Hepatocyte (in vitro differentiated cells): ENCODE measurements at regions not wholly inside any gene's neighbourhood (a gene's known extent, or its start where the extent isn't known, plus 50 kb on each side); places are given as distances from the start of the nearest gene placed in this dataset.

Experiments used
- DNase-seq: peaks from one replicate; pipeline ENCODE4 v3.0.0-alpha.2; 2016; ENCODE audit warnings: low spot score
- H2AFZ ChIP-seq: fragments of 200-600 bp; sonication (generic); 2 replicates; pipeline ENCODE4 v1.6.0; 2016; ENCODE audit warnings: antibody characterized with exemption, mild to moderate bottlenecking
- H3K27ac ChIP-seq: fragments of 200-600 bp; sonication (generic); 2 replicates; pipeline ENCODE4 v1.5.1; 2016; ENCODE audit warnings: mild to moderate bottlenecking
- H3K27me3 ChIP-seq: fragments of 200-600 bp; sonication (generic); 2 replicates; pipeline ENCODE4 v1.6.1; 2016
- H3K36me3 ChIP-seq: fragments of 200-600 bp; sonication (generic); replicated peaks from 2 replicates; pipeline ENCODE4 v1.5.1; 2016; ENCODE audit warnings: low read depth; ENCODE audit not compliant: insufficient read depth
- H3K4me1 ChIP-seq: fragments of 200-600 bp; sonication (generic); 2 replicates; pipeline ENCODE4 v1.5.1; 2016; ENCODE audit warnings: mild to moderate bottlenecking, moderate library complexity; ENCODE audit not compliant: insufficient read depth
- H3K4me2 ChIP-seq: fragments of 200-600 bp; sonication (generic); 2 replicates; pipeline ENCODE4 v1.6.0; 2016
- H3K4me3 ChIP-seq: fragments of 200-600 bp; sonication (generic); 2 replicates; pipeline ENCODE4 v1.5.1; 2016; ENCODE audit warnings: mild to moderate bottlenecking
- H3K79me2 ChIP-seq: fragments of 200-600 bp; sonication (generic); 2 replicates; pipeline ENCODE4 v1.6.0; 2017; ENCODE audit warnings: mild to moderate bottlenecking
- H3K9me2 ChIP-seq: fragments of 200-600 bp; sonication (generic); replicated peaks from 2 replicates; pipeline ENCODE4 v1.6.0; 2017; ENCODE audit warnings: mild to moderate bottlenecking; ENCODE audit not compliant: insufficient read depth
- H3K9me3 ChIP-seq: fragments of 200-600 bp; sonication (generic); 2 replicates; pipeline ENCODE4 v1.5.1; 2016; ENCODE audit warnings: low read depth, mild to moderate bottlenecking
- H4K20me1 ChIP-seq: fragments of 200-600 bp; sonication (generic); 2 replicates; pipeline ENCODE4 v1.6.0; 2016; ENCODE audit warnings: mild to moderate bottlenecking; ENCODE audit not compliant: insufficient read depth, poor library complexity, severe bottlenecking
- CTCF ChIP-seq: fragments of 200-600 bp; sonication (generic); IDR thresholded peaks from 2 replicates; pipeline ENCODE4 v1.5.1; 2016; ENCODE audit warnings: antibody characterized with exemption, mild to moderate bottlenecking; ENCODE audit not compliant: poor library complexity
- EZH2 ChIP-seq: fragments of 200-600 bp; sonication (generic); IDR thresholded peaks from 2 replicates; pipeline ENCODE4 v1.6.1; 2016; ENCODE audit warnings: antibody characterized with exemption, mild to moderate bottlenecking, borderline replicate concordance
- EZH2phosphoT487 ChIP-seq: fragments of 200-600 bp; sonication (generic); IDR thresholded peaks from one replicate; pipeline ENCODE4 v1.6.1; 2018; ENCODE audit warnings: antibody characterized with exemption, mild to moderate bottlenecking, low read depth, moderate library complexity; ENCODE audit not compliant: unreplicated experiment, severe bottlenecking
- WGBS: methylation state at CpG from one replicate; pipeline ENCODE4 v1.1.6; 2016; ENCODE audit warnings: low lambda C conversion rate; ENCODE audit errors: missing lambda C conversion rate; 5-methylcytosine and 5-hydroxymethylcytosine counted together

GRCh38 chr18:32851936-32852335, 79.1 kb upstream of the KLHL14 start:
- H3K4me1 ChIP-seq: no peaks in the 10 kb centered on the region
- no peaks in the 10 kb centered on the region for H4K20me1 ChIP-seq
- H3K27ac ChIP-seq: no peak overlapping the region
- no peaks in the 10 kb centered on the region for H3K9me2 ChIP-seq
- no peak for DNase-seq
- H3K27me3 ChIP-seq: no peaks in the 10 kb centered on the region
- no peaks in the 10 kb centered on the region for H3K9me3 ChIP-seq
- no peaks in the 10 kb centered on the region for H3K79me2 ChIP-seq
- TF ChIP-seq EZH2phosphoT487 (no peak), EZH2 (no peak), CTCF (no peak)
- H2AFZ ChIP-seq: no peak overlapping the region
- H3K36me3 ChIP-seq: no peaks in the 10 kb centered on the region
- no peak overlapping the region for H3K4me2 ChIP-seq
- H3K4me3 ChIP-seq: no peak overlapping the region

- no peak for DNase-seq
These were observed 76.0 kb upstream of the KLHL14 start for GRCh38 chr18:32848826-32849225.

GRCh38 chr18:32847691-32848090, 74.9 kb upstream of the KLHL14 start:
- Histone ChIP-seq H3K4me3 (no peak overlapping the region), H3K4me2 (no peak overlapping the region), H4K20me1 (no peaks in the 10 kb centered on the region), H3K27me3 (no peaks in the 10 kb centered on the region), H3K4me1 (no peaks in the 10 kb centered on the region), H3K9me2 (no peaks in the 10 kb centered on the region), H3K9me3 (no peaks in the 10 kb centered on the region), H3K79me2 (no peaks in the 10 kb centered on the region), H3K36me3 (no peaks in the 10 kb centered on the region), H3K27ac (no peak overlapping the region), H2AFZ (no peak overlapping the region)
- TF ChIP-seq EZH2phosphoT487 (no peak), CTCF (no peak), EZH2 (no peak)
- no peak for DNase-seq
- WGBS: 34% methylated on average over 3 of the region's 3 CpGs

More at GRCh38 chr18:32848826-32849225, 76.0 kb upstream of the KLHL14 start:
- H3K79me2 ChIP-seq: no peaks in the 10 kb centered on the region
- H3K9me2 ChIP-seq: no peaks in the 10 kb centered on the region
- no peaks in the 10 kb centered on the region for H4K20me1 ChIP-seq
- WGBS: 96% methylated on average over 1 of the region's 1 CpG
- H3K9me3 ChIP-seq: no peaks in the 10 kb centered on the region
- no peak overlapping the region for H3K27ac ChIP-seq
- no peak overlapping the region for H3K4me3 ChIP-seq
- no peaks in the 10 kb centered on the region for H3K4me1 ChIP-seq
- H3K36me3 ChIP-seq: no peaks in the 10 kb centered on the region
- no peak overlapping the region for H3K4me2 ChIP-seq
- no peaks in the 10 kb centered on the region for H3K27me3 ChIP-seq
- H2AFZ ChIP-seq: no peak overlapping the region
- no peak for TF ChIP-seq EZH2
- no peak for TF ChIP-seq EZH2phosphoT487
- TF ChIP-seq CTCF: no peak

GRCh38 chr18:32846896-32847295, 74.1 kb upstream of the KLHL14 start:
- Histone ChIP-seq H3K79me2 (no peaks in the 10 kb centered on the region), H4K20me1 (no peaks in the 10 kb centered on the region), H3K4me1 (no peaks in the 10 kb centered on the region), H3K9me2 (no peaks in the 10 kb centered on the region), H3K9me3 (no peaks in the 10 kb centered on the region), H3K27ac (no peak overlapping the region), H3K4me2 (no peak overlapping the region), H3K4me3 (no peak overlapping the region), H3K36me3 (no peaks in the 10 kb centered on the region), H2AFZ (no peak overlapping the region), H3K27me3 (no peaks in the 10 kb centered on the region)
- 52% methylated on average over 2 of the region's 2 CpGs for WGBS
- TF ChIP-seq EZH2 (no peak), CTCF (no peak), EZH2phosphoT487 (no peak)
- DNase-seq: no peak
